CD14-positive monocyte (primary cell): ENCODE measurements at regions not wholly inside any gene's neighbourhood (a gene's known extent, or its start where the extent isn't known, plus 50 kb on each side); places are given as distances from the start of the nearest gene placed in this dataset.
A peak's percentile ranks its signal among the peaks of the same experiment; 100 is the strongest.

Experiments
- DNase-seq, 3 donors: peaks; one replicate each; pipeline ENCODE4 v3.0.0-alpha.2; 2011 to 2022
- H2AFZ ChIP-seq: 2 replicates; pipeline ENCODE4 v1.6.0; 2012; ENCODE audit warnings: mild to moderate bottlenecking, low read depth, low read length, inconsistent platforms; ENCODE audit not compliant: insufficient read depth, poor library complexity, severe bottlenecking
- H3K27ac ChIP-seq, 2 donors: 1 replicate in 1 of 2; 2 replicates in 1 of 2; pipeline ENCODE4 v1.5.1; 2012 to 2013; ENCODE audit warnings: low read length in 2 of 2, control low read depth in 1 of 2, inconsistent platforms in 1 of 2, low read depth in 1 of 2, mild to moderate bottlenecking in 1 of 2
- H3K27me3 ChIP-seq, 2 donors: one replicate each; pipeline versions ENCODE4 v1.6.0 to v1.6.1; 2011 to 2013; ENCODE audit warnings: low read length in 2 of 2; ENCODE audit not compliant: control insufficient read depth in 2 of 2, insufficient read depth in 2 of 2
- H3K36me3 ChIP-seq, 2 donors: replicated peaks in 1 of 2; 1 replicate in 1 of 2; 2 replicates in 1 of 2; pipeline versions ENCODE4 v1.5.1 to v1.6.1; 2012 to 2013; ENCODE audit warnings: low read length in 2 of 2, control low read depth in 1 of 2, inconsistent platforms in 1 of 2, mild to moderate bottlenecking in 1 of 2; ENCODE audit not compliant: insufficient read depth in 2 of 2, control insufficient read depth in 1 of 2
- H3K4me1 ChIP-seq, 2 donors: 1 replicate in 1 of 2; 2 replicates in 1 of 2; pipeline versions ENCODE4 v1.5.1 to v1.6.1; 2012 to 2013; ENCODE audit warnings: low read length in 2 of 2, control low read depth in 1 of 2, inconsistent platforms in 1 of 2, mild to moderate bottlenecking in 1 of 2, moderate library complexity in 1 of 2; ENCODE audit not compliant: insufficient read depth in 2 of 2, control insufficient read depth in 1 of 2
- H3K4me2 ChIP-seq: replicated peaks from 2 replicates; pipeline ENCODE3; 2012; ENCODE audit warnings: low read length, moderate library complexity, mild to moderate bottlenecking; ENCODE audit not compliant: poor library complexity, severe bottlenecking; ENCODE audit errors: extremely low read depth
- H3K4me3 ChIP-seq, 3 experiments: fragments of 200-600 bp in 1 of 3; sonication (generic) in 1 of 3; replicated peaks in 1 of 3; 1 replicate in 2 of 3; 2 replicates in 1 of 3; pipeline ENCODE4 v1.5.1; 2011 to 2013; ENCODE audit warnings: low read length in 3 of 3, mild to moderate bottlenecking in 3 of 3, control low read depth in 2 of 3, low read depth in 2 of 3, inconsistent platforms in 1 of 3, moderate library complexity in 1 of 3
- H3K79me2 ChIP-seq: 2 replicates; pipeline ENCODE4 v1.6.0; 2012; ENCODE audit warnings: mild to moderate bottlenecking, control low read depth, inconsistent platforms, low read length, moderate library complexity; ENCODE audit not compliant: insufficient read depth
- H3K9ac ChIP-seq: 2 replicates; pipeline ENCODE4 v1.6.0; 2017; ENCODE audit warnings: low read length, mild to moderate bottlenecking; ENCODE audit not compliant: insufficient read depth, poor library complexity, severe bottlenecking
- H3K9me3 ChIP-seq, 2 donors: replicated peaks in 1 of 2; 1 replicate in 1 of 2; 2 replicates in 1 of 2; pipeline versions ENCODE4 v1.5.1 to v1.6.1; 2012 to 2013; ENCODE audit warnings: low read length in 2 of 2, control low read depth in 1 of 2; ENCODE audit not compliant: control insufficient read depth in 1 of 2, insufficient read depth in 1 of 2
- H4K20me1 ChIP-seq: 2 replicates; pipeline ENCODE4 v1.6.0; 2012; ENCODE audit warnings: mild to moderate bottlenecking, low read length, control low read depth, moderate library complexity; ENCODE audit not compliant: insufficient read depth
- H3K27ac Mint-ChIP-seq, 7 donors: one replicate each; pipeline ENCODE4 v1.8.0; 2020; ENCODE audit warnings: mild to moderate bottlenecking in 7 of 7, mixed read lengths in 7 of 7, moderate library complexity in 6 of 7, inconsistent platforms in 2 of 7
- H3K27me3 Mint-ChIP-seq, 3 donors: one replicate each; pipeline ENCODE4 v1.8.0; 2021 to 2022; ENCODE audit warnings: low read depth in 3 of 3, mild to moderate bottlenecking in 3 of 3, mixed read lengths in 3 of 3, moderate library complexity in 3 of 3, inconsistent platforms in 1 of 3
- H3K36me3 Mint-ChIP-seq, 2 donors: one replicate each; pipeline ENCODE4 v1.8.0; 2020; ENCODE audit warnings: mixed read lengths in 2 of 2, inconsistent platforms in 1 of 2, mild to moderate bottlenecking in 1 of 2
- H3K4me1 Mint-ChIP-seq: one replicate; pipeline ENCODE4 v1.8.0; 2020; ENCODE audit warnings: mild to moderate bottlenecking, mixed read lengths
- H3K4me3 Mint-ChIP-seq, 2 donors: one replicate each; pipeline ENCODE4 v1.8.0; 2020; ENCODE audit warnings: mild to moderate bottlenecking in 2 of 2, mixed read lengths in 2 of 2, moderate library complexity in 1 of 2
- H3K9me3 Mint-ChIP-seq, 7 donors: one replicate each; pipeline ENCODE4 v1.8.0; 2020 to 2022; ENCODE audit warnings: mixed read lengths in 7 of 7, mild to moderate bottlenecking in 6 of 7, moderate library complexity in 6 of 7, inconsistent platforms in 2 of 7
- CTCF ChIP-seq: fragments of 200-600 bp; IDR thresholded peaks from one replicate; pipeline ENCODE4 v1.8.0; 2022; ENCODE audit warnings: antibody characterized with exemption, mild to moderate bottlenecking
- WGBS: methylation state at CpG from one replicate; pipeline ENCODE4 v1.1.5; 2013; ENCODE audit warnings: missing lambda C conversion rate; ENCODE audit not compliant: insufficient coverage; 5-methylcytosine and 5-hydroxymethylcytosine counted together
- intact Hi-C, 2 donors: fragments of 100-400 bp; cut with micrococcal nuclease; formaldehyde crosslinking; loops; one replicate each; pipeline versions ENCODE4 v1.15.0 to v1.15.1; 2023

- 27% methylated on average over 6 of the region's 13 CpGs for WGBS
- Histone ChIP-seq H3K27me3 (no peaks in the 10 kb centered on the region), H4K20me1 (peaks cover 97% of the 10 kb centered on the region), H3K36me3 (peaks cover 9 to 27% of the 10 kb centered on the region in 2 donors), H3K79me2 (peaks cover 94% of the 10 kb centered on the region), H3K9me3 (no peaks in the 10 kb centered on the region), H3K4me1 (peaks cover 61 to 68% of the 10 kb centered on the region in 2 donors), H2AFZ (no peak overlapping the region), H3K4me3 (peak overlapping the region in 1 of 3 experiments; percentile 13), H3K27ac (peak overlapping the region; percentile 40 to 80), H3K4me2 (peak overlapping the region; percentile 49), H3K9ac (peak overlapping the region; percentile 44)
- peak overlapping the region; percentile 71 to 94 (median 88) for H3K27ac Mint-ChIP-seq
- intact Hi-C loops = loop anchor here in 1 of 2 donors (5.0 kb wide), 1 partner anchor 34 kb away; no protein-coding TSS in a partner anchor
- TF ChIP-seq CTCF = no peak
- H3K4me1 Mint-ChIP-seq = peaks cover 73% of the 10 kb centered on the region
- H3K4me3 Mint-ChIP-seq = peak overlapping the region in 1 of 2 donors; percentile 33
- H3K9me3 Mint-ChIP-seq = peaks cover 0 to 2% (median 0%) of the 10 kb centered on the region in 7 donors
- peak; percentile 93 to 95 (median 94) for DNase-seq
- H3K36me3 Mint-ChIP-seq = peaks cover 44 to 58% of the 10 kb centered on the region in 2 donors
- H3K27me3 Mint-ChIP-seq = peaks cover 5 to 8% (median 5%) of the 10 kb centered on the region in 3 donors
Observed at GRCh38 chr9:127555840-127556820, 55.9 kb upstream of the STXBP1 start.

DNA sequence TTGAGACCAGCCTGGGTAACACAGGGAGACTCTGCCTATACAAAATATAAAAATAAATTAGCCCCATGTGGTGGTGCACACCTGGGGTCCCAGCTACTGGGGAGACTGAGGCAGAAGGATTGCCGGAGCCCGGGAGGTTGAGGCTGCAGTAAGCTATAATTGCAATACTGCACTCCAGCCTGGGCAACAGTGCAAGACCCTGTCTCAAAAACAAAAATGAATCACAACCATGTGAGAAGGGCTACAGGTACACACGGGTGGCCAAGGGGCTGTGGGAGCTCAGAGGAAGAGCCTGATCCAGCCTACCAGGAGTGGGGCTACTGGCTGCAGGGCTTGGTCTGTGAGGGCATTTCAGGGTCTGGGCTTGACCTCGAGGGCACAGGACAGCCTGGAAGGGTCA lies 55.2 kb upstream of the STXBP1 start:
- Histone ChIP-seq H3K27ac (peak overlapping the region in 1 of 2 donors; percentile 80), H3K27me3 (no peaks in the 10 kb centered on the region), H2AFZ (no peak overlapping the region), H3K4me3 (peak overlapping the region in 1 of 3 experiments; percentile 50), H3K4me2 (peak overlapping the region; percentile 54), H3K36me3 (peaks cover 9 to 27% of the 10 kb centered on the region in 2 donors), H4K20me1 (peaks cover 97% of the 10 kb centered on the region), H3K79me2 (peaks cover 94% of the 10 kb centered on the region), H3K4me1 (peaks cover 68 to 74% of the 10 kb centered on the region in 2 donors), H3K9ac (peak overlapping the region; percentile 34), H3K9me3 (no peaks in the 10 kb centered on the region)
- Mint-ChIP-seq H3K36me3 (peaks cover 48 to 61% of the 10 kb centered on the region in 2 donors), H3K4me3 (peak overlapping the region; percentile 37 to 63), H3K4me1 (peaks cover 76% of the 10 kb centered on the region), H3K9me3 (peaks cover 0 to 2% (median 0%) of the 10 kb centered on the region in 7 donors), H3K27me3 (peaks cover 5 to 8% (median 5%) of the 10 kb centered on the region in 3 donors), H3K27ac (peak overlapping the region; percentile 57 to 94 (median 84))
- WGBS = no CpG with 5 or more reads among the region's 4 CpGs
- TF ChIP-seq CTCF = no peak
- intact Hi-C loops = loop anchor here in 1 of 2 donors (5.0 kb wide), 1 partner anchor 35 kb away; no protein-coding TSS in a partner anchor
- DNase-seq = no peak
